SIG-M5 treated with dmso at 0.1 percent for 504 hours (cell line): ENCODE measurements at regions not wholly inside any gene's neighbourhood (a gene's known extent, or its start where the extent isn't known, plus 50 kb on each side); places are given as distances from the start of the nearest gene placed in this dataset.

ENCODE experiments used
- DNase-seq: peaks from one replicate; lab custom pipeline; 2025; ENCODE audit not compliant: unreplicated experiment; lab: John Stamatoyannopoulos, UW

GRCh38 chr2:241924069-241924908 lies 54.8 kb downstream of the RTP5 start:
- no peak for DNase-seq

- DNase-seq, result no peak
Measured at GRCh38 chr2:241924909-241925250, 55.4 kb downstream of the RTP5 start.

GRCh38 chr2:241925277-241925676 lies 55.7 kb downstream of the RTP5 start:
- DNase-seq, result no peak

GRCh38 chr2:241925821-241926441 lies 56.4 kb downstream of the RTP5 start:
- no peak for DNase-seq

GRCh38 chr2:241926541-241927311 lies 57.2 kb downstream of the RTP5 start:
- no peak for DNase-seq

- DNase-seq, result no peak
Measured at GRCh38 chr2:241929551-241930490, 60.3 kb downstream of the RTP5 start.

GRCh38 chr2:241931084-241931975 lies 61.8 kb downstream of the RTP5 start:
- no peak for DNase-seq

- DNase-seq, result no peak
Measured at GRCh38 chr2:241931976-241932898, 62.7 kb downstream of the RTP5 start.

GRCh38 chr2:241932899-241933178 lies 63.3 kb downstream of the RTP5 start:
- DNase-seq, result no peak

GRCh38 chr2:241933179-241933911 lies 63.8 kb downstream of the RTP5 start:
- no peak for DNase-seq

GRCh38 chr2:241935314-241935713 lies 65.8 kb downstream of the RTP5 start:
- no peak for DNase-seq

GRCh38 chr2:241935774-241936173 lies 66.2 kb downstream of the RTP5 start:
- no peak for DNase-seq

GRCh38 chr2:241936457-241937133 lies 67.1 kb downstream of the RTP5 start:
- DNase-seq, result no peak

GRCh38 chr2:241937297-241937696 lies 67.8 kb downstream of the RTP5 start:
- DNase-seq, result no peak

GRCh38 chr2:241939541-241939940 lies 70.0 kb downstream of the RTP5 start:
- no peak for DNase-seq

GRCh38 chr2:241940329-241940728 lies 70.8 kb downstream of the RTP5 start:
- no peak for DNase-seq

- no peak for DNase-seq
Measured at GRCh38 chr2:241941691-241942301, 72.3 kb downstream of the RTP5 start.
